ENCODE measurements at regions not wholly inside any gene's neighbourhood (a gene's known extent, or its start where the extent isn't known, plus 50 kb on each side); places are given as distances from the start of the nearest gene placed in this dataset.
A peak's percentile ranks its signal among the peaks of the same experiment; 100 is the strongest.

DNA sequence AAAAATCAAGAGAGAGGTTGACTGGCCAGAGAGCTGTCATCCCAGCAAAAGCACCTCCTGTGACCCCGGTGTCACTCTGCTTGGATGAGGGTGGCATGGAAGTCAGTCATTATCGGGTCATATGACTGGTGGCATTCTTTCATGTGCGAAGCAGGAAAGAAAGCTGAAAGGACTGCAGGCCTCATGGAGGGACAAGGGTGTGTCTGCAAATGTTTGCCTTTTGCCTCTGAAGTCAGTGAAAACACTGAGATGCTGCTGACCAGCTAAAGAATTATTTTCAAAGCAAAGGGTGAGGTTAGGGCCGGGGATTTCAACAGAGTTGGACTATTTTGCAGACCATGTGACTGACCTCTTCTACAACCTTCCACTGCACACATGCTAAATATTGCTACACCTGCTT lies 298.3 kb downstream of the CSNK1G3 start:
- DNase-seq: peak in 4 of 5 donors; percentile 30 to 64 (median 36)

DNA sequence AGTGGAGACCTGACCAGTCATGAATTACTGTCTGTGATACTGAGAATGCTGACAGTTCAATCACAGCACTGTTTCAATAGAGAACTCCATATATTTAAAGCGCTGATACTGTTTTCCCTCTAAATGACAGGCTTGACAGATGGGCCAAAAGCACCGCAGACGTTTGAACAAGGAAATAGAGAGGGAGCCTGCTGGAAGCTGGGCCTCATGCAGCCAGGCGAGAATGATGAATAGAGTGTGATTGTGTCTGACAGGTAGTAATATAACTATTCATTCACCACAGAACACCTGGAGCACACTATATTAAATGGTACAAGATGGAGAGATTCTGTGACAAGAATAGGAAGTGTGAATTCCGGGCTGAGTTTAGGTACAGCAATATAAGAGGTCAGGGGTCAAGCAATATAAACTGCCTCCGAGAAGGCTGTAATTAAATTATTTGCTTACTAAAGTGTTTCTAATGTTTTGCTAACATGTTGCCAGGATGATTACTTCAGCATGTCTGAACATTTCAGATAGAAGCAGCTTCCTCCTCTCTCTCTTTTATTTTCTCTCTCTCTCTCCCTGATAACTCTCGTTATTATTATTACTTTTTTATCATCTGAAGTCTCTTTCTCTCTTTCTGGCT lies 297.7 kb downstream of the CSNK1G3 start:
- ATAC-seq (peak in 1 of 4 donors; percentile 11), DNase-seq (no peak)
- Histone ChIP-seq H3K9me3 (no peaks in the 10 kb centered on the region), H3K27me3 (no peaks in the 10 kb centered on the region), H3K4me1 (peaks cover 6 to 63% (median 43%) of the 10 kb centered on the region in 12 donors), H3K36me3 (no peaks in the 10 kb centered on the region), H3K27ac (peak overlapping the region in 11 of 12 donors; percentile 1 to 69 (median 21)), H3K4me3 (no peak overlapping the region)
- 30 to 39% (median 34%) methylated on average over 7 of the region's 7 CpGs for WGBS, 4 donors
- TF ChIP-seq, protein P1, sequence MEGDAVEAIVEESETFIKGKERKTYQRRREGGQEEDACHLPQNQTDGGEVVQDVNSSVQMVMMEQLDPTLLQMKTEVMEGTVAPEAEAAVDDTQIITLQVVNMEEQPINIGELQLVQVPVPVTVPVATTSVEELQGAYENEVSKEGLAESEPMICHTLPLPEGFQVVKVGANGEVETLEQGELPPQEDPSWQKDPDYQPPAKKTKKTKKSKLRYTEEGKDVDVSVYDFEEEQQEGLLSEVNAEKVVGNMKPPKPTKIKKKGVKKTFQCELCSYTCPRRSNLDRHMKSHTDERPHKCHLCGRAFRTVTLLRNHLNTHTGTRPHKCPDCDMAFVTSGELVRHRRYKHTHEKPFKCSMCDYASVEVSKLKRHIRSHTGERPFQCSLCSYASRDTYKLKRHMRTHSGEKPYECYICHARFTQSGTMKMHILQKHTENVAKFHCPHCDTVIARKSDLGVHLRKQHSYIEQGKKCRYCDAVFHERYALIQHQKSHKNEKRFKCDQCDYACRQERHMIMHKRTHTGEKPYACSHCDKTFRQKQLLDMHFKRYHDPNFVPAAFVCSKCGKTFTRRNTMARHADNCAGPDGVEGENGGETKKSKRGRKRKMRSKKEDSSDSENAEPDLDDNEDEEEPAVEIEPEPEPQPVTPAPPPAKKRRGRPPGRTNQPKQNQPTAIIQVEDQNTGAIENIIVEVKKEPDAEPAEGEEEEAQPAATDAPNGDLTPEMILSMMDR (IDR thresholded peaks at IDR 0.05): no peak
- TF ChIP-seq POLR2A (IDR thresholded peaks at IDR 0.05): no peak
- intact Hi-C loops (cut with DNase I): loop anchor here in 4 of 10 donors (5.0 to 10.0 kb wide), 5 partner anchors 102 to 843 kb away; no protein-coding TSS in a partner anchor

More for the DNA sequence above, 298.3 kb downstream of the CSNK1G3 start:
- Histone ChIP-seq H3K27me3 (no peaks in the 10 kb centered on the region), H3K36me3 (no peaks in the 10 kb centered on the region), H3K9me3 (no peaks in the 10 kb centered on the region), H3K4me3 (no peak overlapping the region), H3K4me1 (peaks cover 9 to 68% (median 45%) of the 10 kb centered on the region in 12 donors), H3K27ac (peak overlapping the region in 11 of 12 donors; percentile 1 to 69 (median 21))
- intact Hi-C loops (cut with DNase I): loop anchor here in 3 of 10 donors (5.0 to 10.0 kb wide), 3 partner anchors 135 to 842 kb away; no protein-coding TSS in a partner anchor
- TF ChIP-seq POLR2A (IDR thresholded peaks at IDR 0.05): no peak
- TF ChIP-seq, protein P1 (IDR thresholded peaks at IDR 0.05): no peak
- ATAC-seq: peak; percentile 44 to 75 (median 66)
- WGBS, 4 donors: 18 to 24% (median 21%) methylated on average over 4 of the region's 4 CpGs

DNA sequence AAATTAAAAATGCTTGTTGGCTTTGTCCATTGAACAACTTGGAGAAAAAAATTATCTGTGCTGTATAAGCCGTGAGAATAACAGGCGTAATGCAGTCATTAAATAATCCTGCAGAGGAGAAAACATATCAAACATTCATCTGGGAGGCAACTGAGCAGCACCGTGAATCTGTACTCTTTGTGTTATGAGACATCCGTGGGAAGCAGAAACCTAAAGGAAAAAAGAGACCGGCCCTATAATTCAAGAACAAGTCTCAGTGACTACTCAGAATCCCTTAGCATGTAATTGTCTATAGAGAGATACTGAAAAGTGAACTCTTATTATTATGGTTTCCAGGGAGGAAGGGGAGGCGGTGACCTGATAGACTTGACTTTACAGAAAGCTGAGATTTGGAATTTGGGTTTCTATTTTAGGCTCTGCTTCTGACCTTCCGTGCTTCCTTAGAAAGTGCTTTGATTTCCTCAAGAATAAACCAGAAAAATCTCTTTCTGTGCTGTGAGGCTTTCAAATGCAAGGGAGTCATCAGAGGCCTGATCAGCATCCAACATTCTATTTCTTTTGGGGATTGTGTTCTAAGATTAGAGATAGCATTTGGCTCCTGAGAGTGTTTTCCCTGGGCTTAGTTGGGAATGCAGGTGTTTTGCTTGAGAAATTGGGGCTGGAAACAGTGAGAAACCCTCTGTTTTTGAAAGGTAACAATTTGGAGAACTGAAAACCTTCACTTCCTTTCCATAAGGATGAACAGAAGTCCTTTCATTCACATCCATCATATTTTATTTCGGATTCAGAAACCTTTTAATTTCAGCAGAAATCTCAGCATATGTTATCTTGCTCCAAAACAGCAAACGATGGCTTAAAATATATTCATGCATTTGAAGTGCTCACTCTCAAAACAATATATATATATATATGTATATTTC lies 296.7 kb downstream of the CSNK1G3 start:
- DNase-seq (no peak), ATAC-seq (no peak)
- H3K36me3 ChIP-seq: no peaks in the 10 kb centered on the region
- peak overlapping the region in 9 of 12 donors; percentile 14 to 69 (median 48) for H3K27ac ChIP-seq
- H3K4me1 ChIP-seq: peaks cover 6 to 53% (median 34%) of the 10 kb centered on the region in 12 donors
- H3K27me3 ChIP-seq: no peaks in the 10 kb centered on the region
- intact Hi-C loops (cut with DNase I): loop anchor here in 2 of 10 donors (5.0 kb wide), 2 partner anchors 101 to 111 kb away; no protein-coding TSS in a partner anchor
- no peak overlapping the region for H3K4me3 ChIP-seq
- WGBS, 4 donors: 49 to 60% (median 53%) methylated on average over 9 of the region's 9 CpGs
- H3K9me3 ChIP-seq: no peaks in the 10 kb centered on the region
- no peak for TF ChIP-seq POLR2A (IDR thresholded peaks at IDR 0.05)
- TF ChIP-seq, protein P1 (IDR thresholded peaks at IDR 0.05): no peak
